SJSA1 (cell line): ENCODE measurements at regions not wholly inside any gene's neighbourhood (a gene's known extent, or its start where the extent isn't known, plus 50 kb on each side); places are given as distances from the start of the nearest gene placed in this dataset.

Experiments
- DNase-seq, 2 experiments: peaks; one replicate each; pipeline ENCODE4 v3.0.0-alpha.2; 2015 to 2020; ENCODE audit warnings: low spot score in 2 of 2, low read depth in 1 of 2
- H3K27ac ChIP-seq: fragments of 250-450 bp; sonication (Bioruptor Pico); 2 replicates; pipeline ENCODE4 v1.5.1; 2020; ENCODE audit warnings: mild to moderate bottlenecking, moderate library complexity
- H3K27me3 ChIP-seq: fragments of 250-450 bp; sonication (Bioruptor Pico); replicated peaks from 2 replicates; pipeline ENCODE4 v1.5.1; 2020; ENCODE audit warnings: mild to moderate bottlenecking, moderate library complexity
- H3K36me3 ChIP-seq: fragments of 250-450 bp; sonication (Bioruptor Pico); 2 replicates; pipeline ENCODE4 v1.5.1; 2020; ENCODE audit warnings: mild to moderate bottlenecking
- H3K4me1 ChIP-seq: fragments of 250-450 bp; sonication (Bioruptor Pico); replicated peaks from 2 replicates; pipeline ENCODE4 v1.6.1; 2021; ENCODE audit warnings: mild to moderate bottlenecking
- H3K4me3 ChIP-seq: fragments of 250-450 bp; sonication (Bioruptor Pico); 2 replicates; pipeline ENCODE4 v1.5.1; 2020; ENCODE audit warnings: mild to moderate bottlenecking
- H3K9me3 ChIP-seq: fragments of 250-450 bp; sonication (Bioruptor Pico); replicated peaks from 2 replicates; pipeline ENCODE4 v1.5.1; 2020; ENCODE audit warnings: mild to moderate bottlenecking

GRCh38 chr6:43851204-43851865 is 81.3 kb downstream of the VEGFA start:
- Histone ChIP-seq H3K9me3 (no peaks in the 10 kb centered on the region), H3K4me1 (peaks cover 88% of the 10 kb centered on the region), H3K27ac (peak overlapping the region; percentile 82), H3K36me3 (no peaks in the 10 kb centered on the region), H3K27me3 (no peaks in the 10 kb centered on the region), H3K4me3 (no peak overlapping the region)
- peak; percentile 93 to 94 for DNase-seq

- no peaks in the 10 kb centered on the region for H3K36me3 ChIP-seq
- H3K27ac ChIP-seq, result peak overlapping the region; percentile 82
- no peaks in the 10 kb centered on the region for H3K27me3 ChIP-seq
- H3K4me1 ChIP-seq, result peaks cover 88% of the 10 kb centered on the region
- DNase-seq, result no peak
- H3K4me3 ChIP-seq, result no peak overlapping the region
- no peaks in the 10 kb centered on the region for H3K9me3 ChIP-seq
Observed at GRCh38 chr6:43850314-43851203, 80.5 kb downstream of the VEGFA start.

GRCh38 chr6:43849844-43850243 is 79.8 kb downstream of the VEGFA start:
- H3K9me3 ChIP-seq, result no peaks in the 10 kb centered on the region
- no peak for DNase-seq
- H3K4me3 ChIP-seq, result no peak overlapping the region
- H3K27ac ChIP-seq, result no peak overlapping the region
- no peaks in the 10 kb centered on the region for H3K27me3 ChIP-seq
- no peaks in the 10 kb centered on the region for H3K36me3 ChIP-seq
- H3K4me1 ChIP-seq, result peaks cover 91% of the 10 kb centered on the region

- H3K9me3 ChIP-seq, result no peaks in the 10 kb centered on the region
- no peak for DNase-seq
- peaks cover 81% of the 10 kb centered on the region for H3K4me1 ChIP-seq
- no peak overlapping the region for H3K27ac ChIP-seq
- no peaks in the 10 kb centered on the region for H3K36me3 ChIP-seq
- no peak overlapping the region for H3K4me3 ChIP-seq
- no peaks in the 10 kb centered on the region for H3K27me3 ChIP-seq
Observed at GRCh38 chr6:43848671-43849391, 78.8 kb downstream of the VEGFA start.

GRCh38 chr6:43847741-43848630 is 78.0 kb downstream of the VEGFA start:
- DNase-seq, result peak in 1 of 2 experiments; percentile 30
- H3K27me3 ChIP-seq, result no peaks in the 10 kb centered on the region
- H3K36me3 ChIP-seq, result no peaks in the 10 kb centered on the region
- H3K27ac ChIP-seq, result no peak overlapping the region
- peaks cover 80% of the 10 kb centered on the region for H3K4me1 ChIP-seq
- H3K4me3 ChIP-seq, result no peak overlapping the region
- no peaks in the 10 kb centered on the region for H3K9me3 ChIP-seq

- H3K27me3 ChIP-seq, result no peaks in the 10 kb centered on the region
- DNase-seq, result peak in 1 of 2 experiments; percentile 87
- H3K36me3 ChIP-seq, result no peaks in the 10 kb centered on the region
- no peak overlapping the region for H3K4me3 ChIP-seq
- peaks cover 82% of the 10 kb centered on the region for H3K4me1 ChIP-seq
- H3K27ac ChIP-seq, result peak overlapping the region; percentile 18
- no peaks in the 10 kb centered on the region for H3K9me3 ChIP-seq
Observed at GRCh38 chr6:43846556-43846955, 76.5 kb downstream of the VEGFA start.

- Histone ChIP-seq H3K9me3 (no peaks in the 10 kb centered on the region), H3K27ac (no peak overlapping the region), H3K36me3 (no peaks in the 10 kb centered on the region), H3K4me1 (peaks cover 82% of the 10 kb centered on the region), H3K4me3 (no peak overlapping the region), H3K27me3 (no peaks in the 10 kb centered on the region)
- DNase-seq, result no peak
Observed at GRCh38 chr6:43845646-43846045, 75.6 kb downstream of the VEGFA start.

- no peak overlapping the region for H3K27ac ChIP-seq
- no peaks in the 10 kb centered on the region for H3K27me3 ChIP-seq
- no peak overlapping the region for H3K4me3 ChIP-seq
- DNase-seq, result no peak
- H3K4me1 ChIP-seq, result peaks cover 82% of the 10 kb centered on the region
- no peaks in the 10 kb centered on the region for H3K36me3 ChIP-seq
- H3K9me3 ChIP-seq, result no peaks in the 10 kb centered on the region
Observed at GRCh38 chr6:43843669-43844171, 73.7 kb downstream of the VEGFA start.

- no peak for DNase-seq
- H3K4me1 ChIP-seq, result peaks cover 82% of the 10 kb centered on the region
- H3K9me3 ChIP-seq, result no peaks in the 10 kb centered on the region
- no peaks in the 10 kb centered on the region for H3K36me3 ChIP-seq
- no peaks in the 10 kb centered on the region for H3K27me3 ChIP-seq
- no peak overlapping the region for H3K27ac ChIP-seq
- no peak overlapping the region for H3K4me3 ChIP-seq
Observed at GRCh38 chr6:43843097-43843645, 73.2 kb downstream of the VEGFA start.

- Histone ChIP-seq H3K27me3 (no peaks in the 10 kb centered on the region), H3K27ac (peak overlapping the region; percentile 84), H3K4me3 (no peak overlapping the region), H3K9me3 (no peaks in the 10 kb centered on the region), H3K36me3 (no peaks in the 10 kb centered on the region), H3K4me1 (peaks cover 80% of the 10 kb centered on the region)
- no peak for DNase-seq
Observed at GRCh38 chr6:43842231-43842794, 72.3 kb downstream of the VEGFA start.

- H3K4me1 ChIP-seq, result peaks cover 74% of the 10 kb centered on the region
- peak overlapping the region; percentile 84 for H3K27ac ChIP-seq
- no peaks in the 10 kb centered on the region for H3K9me3 ChIP-seq
- no peaks in the 10 kb centered on the region for H3K27me3 ChIP-seq
- no peak overlapping the region for H3K4me3 ChIP-seq
- H3K36me3 ChIP-seq, result no peaks in the 10 kb centered on the region
- peak; percentile 74 to 94 for DNase-seq
Observed at GRCh38 chr6:43840490-43841218, 70.6 kb downstream of the VEGFA start.
